HG03066 (cell line): ENCODE measurements at regions not wholly inside any gene's neighbourhood (a gene's known extent, or its start where the extent isn't known, plus 50 kb on each side); places are given as distances from the start of the nearest gene placed in this dataset.
"Not testable (repeated sequence)": the region's sequence is repeated elsewhere in the genome, so short reads cannot be mapped to it uniquely, and the experiment has no call there.

Experiments used
- ATAC-seq: cut with Tn5 transposase; IDR thresholded peaks from one replicate; pipeline ENCODE4 v1.9.1; 2021; ENCODE audit warnings: low read depth; ENCODE audit not compliant: unreplicated experiment

DNA sequence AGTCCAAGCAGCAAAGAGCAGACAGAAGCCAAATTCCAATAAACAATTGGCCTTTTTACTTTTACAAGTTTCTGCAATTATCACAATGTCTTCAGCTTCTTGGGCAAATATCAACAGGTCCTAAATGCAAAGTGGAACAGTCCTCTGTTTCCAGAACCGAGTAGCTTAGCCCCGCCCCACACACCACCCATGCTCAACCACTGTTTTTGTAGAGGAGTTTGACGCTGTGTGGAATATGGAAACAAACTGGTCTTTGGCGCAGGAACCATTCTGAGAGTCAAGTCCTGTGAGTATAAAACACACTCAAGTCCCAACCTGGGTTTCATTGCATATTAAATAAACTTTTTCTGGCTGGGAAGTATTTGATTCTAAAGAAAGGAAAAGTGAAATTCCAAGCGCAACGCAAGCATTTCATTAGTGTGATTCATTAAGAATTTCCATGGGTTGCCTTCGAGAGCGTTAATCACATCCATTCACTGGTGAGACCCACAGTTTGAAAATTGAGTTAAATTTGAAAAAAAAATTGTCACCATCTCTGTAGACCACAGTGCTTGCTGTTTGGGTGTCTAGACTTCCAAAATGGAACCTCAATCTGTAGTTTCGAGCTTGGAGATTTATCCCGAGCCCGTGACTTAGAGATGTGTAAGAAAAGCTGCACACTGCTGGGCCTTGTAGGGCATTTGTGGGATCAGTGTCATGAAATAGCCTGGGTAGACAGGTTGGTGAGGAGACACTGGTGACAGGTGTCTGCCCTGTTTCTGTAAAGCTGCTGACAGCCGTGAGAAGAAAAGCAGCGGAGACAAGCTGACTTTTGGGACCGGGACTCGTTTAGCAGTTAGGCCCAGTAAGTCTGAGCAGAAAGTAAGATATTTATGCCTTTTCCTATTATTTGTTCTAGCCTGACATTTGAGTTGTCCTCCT, 96.1 kb downstream of the DAD1 start:
- no peak for ATAC-seq

- ATAC-seq: peak; percentile 39
Measured at GRCh38 chr14:22491683-22492621, 97.1 kb downstream of the DAD1 start.

GRCh38 chr14:22491053-22491452, 98.0 kb downstream of the DAD1 start:
- ATAC-seq: not testable (repeated sequence)

DNA sequence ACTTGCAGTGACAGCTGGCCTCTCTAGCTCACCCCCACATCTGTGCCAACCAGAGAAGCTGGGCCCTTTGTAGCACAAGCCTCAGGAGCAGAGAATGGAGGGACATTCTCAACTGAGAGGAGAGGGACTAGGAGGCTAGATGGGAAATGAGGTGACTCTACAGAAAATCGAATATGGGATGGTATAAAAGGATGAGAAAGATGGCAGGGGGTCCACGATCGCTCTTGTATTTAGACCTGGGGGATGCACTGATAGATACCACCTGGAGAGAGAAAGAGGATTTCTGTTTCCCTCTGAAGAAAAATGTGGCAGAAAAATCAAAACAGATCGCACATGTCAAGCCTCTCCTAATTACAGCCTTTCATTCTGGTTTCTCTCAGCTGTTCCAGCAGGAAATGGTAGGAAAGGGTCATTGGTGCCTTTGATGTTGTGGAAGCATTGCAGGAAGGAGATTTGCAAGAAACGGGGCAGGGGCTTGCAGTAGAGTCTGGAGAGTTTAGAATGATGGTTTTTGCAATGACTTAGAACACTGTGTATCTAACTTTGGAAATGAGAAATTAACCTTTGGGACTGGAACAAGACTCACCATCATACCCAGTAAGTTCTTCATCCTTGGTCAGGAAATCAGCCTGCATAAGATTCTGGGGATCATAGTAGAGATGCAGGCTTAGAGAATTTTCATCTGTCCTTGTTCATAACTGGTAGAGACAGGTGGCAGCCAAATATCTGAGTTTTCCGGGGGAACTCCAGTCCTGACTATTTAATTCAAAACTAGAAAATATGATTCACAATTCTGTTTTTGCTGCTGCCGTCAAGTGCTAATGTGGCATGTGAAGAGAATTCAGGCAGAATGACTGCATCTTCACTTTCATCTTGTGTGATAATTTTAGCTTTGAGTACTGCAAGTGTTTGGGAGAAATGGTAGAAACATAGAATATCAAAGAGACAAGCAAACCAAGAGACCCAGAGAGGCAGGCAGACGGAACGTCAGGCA, 98.8 kb downstream of the DAD1 start:
- ATAC-seq: no peak

GRCh38 chr14:22489244-22489545, 99.8 kb downstream of the DAD1 start:
- ATAC-seq: no peak

GRCh38 chr14:22488522-22489243, 100.3 kb downstream of the DAD1 start:
- no peak for ATAC-seq

- ATAC-seq: no peak
Measured at GRCh38 chr14:22487941-22488340, 101.1 kb downstream of the DAD1 start.

DNA sequence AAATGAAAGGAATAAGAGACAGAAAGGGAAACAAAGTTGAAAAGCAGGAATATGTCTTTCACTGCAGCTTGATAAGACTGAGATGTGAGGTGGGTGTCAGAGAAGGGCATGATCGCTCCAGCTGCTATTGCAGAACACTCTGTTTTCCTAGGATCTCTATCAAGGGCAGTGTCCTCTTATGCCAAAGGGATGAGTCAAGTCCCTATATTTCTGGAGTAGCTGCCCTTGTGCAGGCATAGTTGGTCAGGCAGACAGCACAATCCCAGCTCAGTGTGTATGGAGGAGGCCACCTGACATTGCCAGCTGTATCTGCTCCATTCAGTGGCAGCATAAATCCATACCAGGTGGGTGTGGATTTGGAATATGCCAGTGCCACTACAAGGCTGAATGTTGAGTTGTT, 101.6 kb downstream of the DAD1 start:
- no peak for ATAC-seq

DNA sequence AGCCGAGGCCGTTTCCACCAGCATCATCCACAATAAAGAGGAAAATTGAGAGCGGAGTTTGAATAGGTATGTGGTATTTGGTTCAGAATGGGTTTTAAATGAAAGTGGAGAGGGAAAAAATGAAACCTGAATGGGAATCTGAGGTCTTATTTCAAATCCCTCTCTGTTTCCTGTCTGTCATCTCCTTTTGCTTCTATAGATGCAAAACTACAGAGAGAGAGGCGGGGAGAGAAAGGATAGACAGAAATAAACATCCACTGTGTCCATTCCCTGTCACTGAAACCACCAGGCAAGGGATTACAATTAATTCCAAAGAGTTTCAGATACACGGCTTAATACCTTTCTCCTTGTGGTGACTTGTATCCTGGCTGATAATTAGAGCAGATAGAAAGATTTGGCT, 102.3 kb downstream of the DAD1 start:
- no peak for ATAC-seq

DNA sequence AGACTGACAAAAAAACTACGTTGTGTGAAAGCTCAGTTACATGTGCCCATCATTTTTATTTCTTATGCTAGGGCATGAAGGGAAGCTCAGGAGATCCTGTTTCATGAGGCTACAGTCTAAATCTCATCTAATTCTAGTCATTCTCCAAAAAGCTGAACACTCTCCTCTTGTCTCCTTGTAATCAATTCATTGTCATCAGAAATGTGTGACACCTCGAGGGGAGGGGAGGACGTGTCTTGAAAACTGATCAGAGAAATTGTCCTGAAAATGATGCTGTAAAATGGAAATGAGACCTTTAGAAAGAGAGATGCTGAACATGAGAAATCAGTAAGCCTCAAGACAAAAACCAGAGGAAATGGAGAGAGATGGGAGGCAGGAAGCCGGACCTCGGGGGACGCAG, 103.4 kb downstream of the DAD1 start:
- no peak for ATAC-seq

DNA sequence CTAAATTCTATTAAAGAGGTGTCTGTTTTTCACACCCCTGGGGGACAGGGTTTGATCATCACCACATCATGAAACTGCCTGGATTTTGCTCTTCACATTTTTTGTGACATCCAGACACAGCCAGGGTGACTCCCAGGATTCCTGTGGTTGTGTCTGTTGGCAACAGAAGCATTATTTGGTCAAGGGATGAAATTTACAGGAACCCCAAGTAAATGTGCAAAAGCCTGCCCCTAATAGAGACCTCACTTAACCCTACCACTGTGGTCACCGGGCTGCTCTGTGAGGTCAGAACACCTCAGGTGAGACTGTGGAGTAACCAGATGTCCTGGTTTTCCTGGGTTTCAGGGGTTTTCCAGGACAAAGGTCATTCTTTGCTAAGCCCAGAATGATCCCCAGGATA, 103.8 kb downstream of the DAD1 start:
- no peak for ATAC-seq

DNA sequence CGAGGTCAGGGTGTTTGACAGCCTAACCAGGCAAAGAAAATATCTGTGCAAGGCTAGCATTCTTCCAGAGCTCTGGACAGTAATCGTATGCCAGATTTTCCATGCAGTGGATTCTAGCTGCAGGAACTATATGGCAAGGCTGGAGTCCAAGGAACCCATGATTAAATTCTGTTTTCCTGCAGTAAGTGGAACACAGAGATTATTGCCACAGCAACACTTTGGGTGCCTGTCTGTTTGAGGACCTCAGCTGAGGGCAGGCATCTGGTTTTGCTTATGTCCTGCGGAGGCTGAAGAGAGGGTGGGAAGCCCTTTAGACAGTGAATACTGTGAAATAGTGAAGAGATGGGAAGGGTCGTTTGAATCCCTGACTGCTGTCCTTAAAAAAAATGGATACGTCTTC, 104.4 kb downstream of the DAD1 start:
- ATAC-seq: no peak

DNA sequence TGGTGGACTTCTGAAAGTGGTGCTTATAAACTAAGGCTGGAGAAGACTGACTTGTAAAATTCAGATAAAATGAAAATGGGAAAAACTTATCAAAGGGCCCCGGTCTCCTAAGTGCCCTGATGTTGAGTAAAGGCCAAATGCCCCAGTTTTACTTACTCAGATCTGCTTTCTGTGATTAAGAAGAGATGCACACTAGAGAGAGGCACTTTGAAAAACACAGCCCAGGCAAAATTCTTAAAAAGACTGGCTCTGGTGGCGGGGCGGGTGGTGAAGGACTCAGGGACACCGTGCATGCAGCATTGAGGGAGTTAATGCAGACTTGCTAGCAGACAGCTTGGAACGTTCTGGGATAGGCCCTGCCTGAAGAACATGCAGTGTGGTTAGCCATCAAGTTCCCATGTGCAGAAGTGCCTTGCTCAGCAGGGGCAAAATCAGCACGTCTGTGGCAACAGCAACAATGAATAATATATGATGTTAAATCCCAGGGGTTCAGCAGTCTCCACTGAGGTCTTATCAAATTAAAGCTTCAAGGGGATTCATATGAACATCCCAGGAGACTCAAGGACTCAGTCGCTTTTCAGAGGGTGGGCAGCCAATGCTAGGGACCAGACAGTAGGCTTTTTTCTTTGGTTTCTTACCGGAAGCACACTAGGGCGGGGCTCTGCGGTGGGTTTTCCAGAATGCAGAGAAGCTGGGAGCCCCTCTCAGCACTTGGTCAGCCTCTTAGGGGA, 105.0 kb downstream of the DAD1 start:
- no peak for ATAC-seq

DNA sequence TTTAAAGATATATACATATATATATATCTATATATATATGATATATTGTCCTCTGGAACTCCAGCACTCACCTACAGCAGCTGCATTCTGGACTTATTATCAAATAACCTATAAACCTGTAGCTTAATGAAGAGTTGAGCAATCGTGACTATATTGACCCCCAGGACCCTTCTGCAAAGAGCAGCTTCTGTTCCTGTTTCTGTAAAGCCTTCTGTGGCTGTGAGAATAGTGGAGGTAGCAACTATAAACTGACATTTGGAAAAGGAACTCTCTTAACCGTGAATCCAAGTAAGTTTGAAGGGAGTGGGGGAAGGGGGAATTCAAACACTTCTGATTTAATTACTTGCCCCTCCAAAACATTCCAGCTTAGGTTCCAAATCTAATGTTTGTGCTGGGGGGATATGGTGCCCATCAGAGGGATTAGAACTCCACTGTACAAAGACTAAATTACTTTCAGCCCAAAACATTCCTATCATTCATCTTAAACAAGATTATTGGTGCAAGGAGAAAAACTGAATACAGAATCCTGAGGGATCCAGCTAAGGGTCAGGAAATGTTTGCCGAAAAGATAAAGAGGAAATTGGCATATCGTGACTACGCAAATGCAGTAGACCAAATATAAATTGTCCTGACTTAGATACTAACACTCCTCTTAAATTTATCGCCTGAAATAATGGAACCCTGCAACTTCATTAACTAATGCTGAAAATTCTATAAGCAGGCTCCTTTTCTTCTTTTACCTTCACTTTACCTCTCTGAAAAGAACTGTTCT, 106.1 kb downstream of the DAD1 start:
- ATAC-seq: no peak

- no peak for ATAC-seq
Measured at GRCh38 chr14:22482085-22482694, 106.8 kb downstream of the DAD1 start.

GRCh38 chr14:22481546-22481945, 107.5 kb downstream of the DAD1 start:
- no peak for ATAC-seq

DNA sequence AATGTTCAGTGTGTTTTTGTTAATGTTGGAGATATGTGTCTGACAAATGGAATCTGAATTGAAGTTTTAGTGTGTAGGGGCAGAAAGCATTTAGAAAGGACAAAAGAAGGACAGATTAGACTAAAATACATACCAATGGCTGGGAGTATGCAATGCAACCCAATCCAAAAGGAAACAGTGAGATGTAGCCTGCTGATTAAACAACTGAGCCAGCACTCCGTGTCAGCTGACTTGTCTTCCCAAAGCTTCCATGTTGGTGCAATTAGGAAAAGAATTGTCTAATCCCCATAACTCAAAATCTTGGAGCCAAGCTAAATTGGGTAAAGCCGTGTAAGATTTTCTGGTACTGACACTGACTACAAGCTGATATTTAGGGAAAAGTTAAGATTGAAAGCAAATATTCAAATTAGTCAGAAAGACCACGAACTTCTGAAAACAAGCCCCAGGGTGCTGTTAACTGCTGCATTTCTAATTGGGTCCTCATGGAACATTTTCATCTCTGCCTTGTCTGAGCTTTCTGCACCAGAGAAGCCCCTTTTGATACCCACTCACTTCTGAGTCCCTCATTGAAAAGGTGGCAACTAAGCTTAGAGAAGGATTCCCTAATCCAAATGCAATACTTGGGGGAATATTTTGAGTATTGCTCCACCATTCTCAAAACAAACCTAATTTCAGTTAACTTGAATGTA, 109.1 kb downstream of the DAD1 start:
- ATAC-seq: no peak
